Activated naive CD4-positive, alpha-beta T cell treated with anti-CD3 and anti-CD28 coated beads, Interleukin-2, amount 10 ng/mL, durations not matched to agents 7 days and 5 days (primary cell): ENCODE measurements at regions not wholly inside any gene's neighbourhood (a gene's known extent, or its start where the extent isn't known, plus 50 kb on each side); places are given as distances from the start of the nearest gene placed in this dataset.

Experiments
- CTCF ChIA-PET: fragments of 350-600 bp; sonication (Branson Sonifier 250); formaldehyde crosslinking; loops from one replicate; lab custom pipeline; 2021; ENCODE audit warnings: antibody characterized with exemption; lab: Charles Lee
- DNase-seq: peaks from one replicate; pipeline ENCODE4 v3.0.0-alpha.2; 2020
- H3K27ac Mint-ChIP-seq: one replicate; pipeline ENCODE4 v1.8.0; 2021; ENCODE audit warnings: mild to moderate bottlenecking, moderate library complexity, mixed read lengths
- H3K27me3 Mint-ChIP-seq: one replicate; pipeline ENCODE4 v1.8.0; 2021; ENCODE audit warnings: mild to moderate bottlenecking, mixed read lengths
- H3K36me3 Mint-ChIP-seq: one replicate; pipeline ENCODE4 v1.8.0; 2021; ENCODE audit warnings: mixed read lengths
- H3K4me1 Mint-ChIP-seq: one replicate; pipeline ENCODE4 v1.8.0; 2021; ENCODE audit warnings: mixed read lengths
- H3K4me3 Mint-ChIP-seq: one replicate; pipeline ENCODE4 v1.8.0; 2021; ENCODE audit warnings: mild to moderate bottlenecking, moderate library complexity, mixed read lengths
- H3K9me3 Mint-ChIP-seq: one replicate; pipeline ENCODE4 v1.8.0; 2021; ENCODE audit warnings: mixed read lengths

DNA sequence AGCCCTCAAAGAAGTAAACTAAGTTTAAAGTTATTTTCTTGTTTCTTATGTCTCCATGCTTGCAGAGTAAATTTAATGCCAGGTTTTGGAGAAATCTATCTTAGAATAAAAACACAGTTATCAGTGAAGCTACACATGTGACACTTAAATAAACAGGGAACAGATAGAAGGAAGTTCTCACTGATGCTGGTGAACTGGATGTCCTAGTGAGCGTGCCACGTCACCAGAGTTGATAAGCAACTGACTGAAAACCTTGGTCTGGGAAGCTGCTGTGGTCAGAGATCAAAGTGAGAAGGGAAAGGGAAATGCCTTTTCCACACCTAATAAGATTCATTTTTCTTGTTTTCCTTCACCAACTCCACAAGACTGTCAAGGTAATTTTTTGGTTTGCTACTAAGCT lies 74.8 kb upstream of the PCED1B start:
- no peak overlapping the region for H3K27ac Mint-ChIP-seq
- H3K36me3 Mint-ChIP-seq = no peaks in the 10 kb centered on the region
- DNase-seq = no peak
- H3K4me3 Mint-ChIP-seq = no peak overlapping the region
- CTCF ChIA-PET = no interaction called here
- no peaks in the 10 kb centered on the region for H3K4me1 Mint-ChIP-seq
- peaks cover 10% of the 10 kb centered on the region for H3K27me3 Mint-ChIP-seq
- no peaks in the 10 kb centered on the region for H3K9me3 Mint-ChIP-seq

DNA sequence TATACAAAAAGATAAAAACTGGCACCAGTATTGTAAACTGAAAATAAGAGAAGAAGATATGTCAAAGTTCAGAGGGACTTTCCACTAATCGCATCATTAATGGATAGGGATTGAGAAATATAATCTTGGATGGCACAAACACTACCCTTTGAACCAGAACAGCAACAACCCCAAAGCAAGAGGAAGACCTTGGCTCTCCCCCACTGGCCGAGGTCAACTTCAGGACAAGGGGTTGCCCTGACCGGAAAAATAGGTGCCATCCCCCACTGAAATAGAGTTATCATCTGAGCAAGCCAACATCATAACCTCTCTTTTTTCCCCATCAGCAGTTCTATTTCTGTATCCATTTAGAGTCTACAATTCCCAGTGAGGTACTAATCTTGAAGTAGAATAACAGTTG lies 72.4 kb upstream of the PCED1B start:
- no peaks in the 10 kb centered on the region for H3K4me1 Mint-ChIP-seq
- no peak overlapping the region for H3K27ac Mint-ChIP-seq
- CTCF ChIA-PET = no interaction called here
- H3K36me3 Mint-ChIP-seq = no peaks in the 10 kb centered on the region
- H3K9me3 Mint-ChIP-seq = no peaks in the 10 kb centered on the region
- H3K4me3 Mint-ChIP-seq = no peak overlapping the region
- H3K27me3 Mint-ChIP-seq = peaks cover 3% of the 10 kb centered on the region
- DNase-seq = no peak

GRCh38 chr12:47012552-47012951 lies 66.9 kb upstream of the PCED1B start:
- CTCF ChIA-PET = no interaction called here
- Mint-ChIP-seq H3K36me3 (no peaks in the 10 kb centered on the region), H3K27ac (no peak overlapping the region), H3K4me1 (no peaks in the 10 kb centered on the region), H3K4me3 (no peak overlapping the region), H3K9me3 (no peaks in the 10 kb centered on the region), H3K27me3 (peaks cover 3% of the 10 kb centered on the region)
- DNase-seq = no peak

DNA sequence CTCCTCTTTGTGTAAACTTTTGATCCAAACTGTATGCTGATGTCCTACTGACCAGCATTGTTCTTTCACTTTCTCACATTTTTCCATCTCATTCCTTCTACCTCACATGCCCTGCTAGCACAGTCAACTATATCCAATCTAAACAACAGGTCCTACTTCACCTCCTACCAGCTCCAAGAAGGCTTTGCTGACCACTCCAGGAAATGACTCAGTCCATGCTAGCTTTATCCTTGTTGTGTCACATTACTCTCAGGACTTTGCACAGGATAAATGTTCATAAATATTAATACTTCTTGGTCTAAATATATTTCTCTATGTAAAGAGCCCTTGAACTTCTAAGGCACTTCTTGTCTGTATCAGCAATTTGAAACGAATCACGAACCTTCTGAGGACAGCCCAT lies 64.9 kb upstream of the PCED1B start:
- Mint-ChIP-seq H3K9me3 (no peaks in the 10 kb centered on the region), H3K4me3 (no peak overlapping the region), H3K27ac (no peak overlapping the region), H3K36me3 (no peaks in the 10 kb centered on the region), H3K27me3 (peaks cover 12% of the 10 kb centered on the region), H3K4me1 (no peaks in the 10 kb centered on the region)
- no peak for DNase-seq
- CTCF ChIA-PET = interaction anchor here (0.8 to 1.3 kb wide), 2 partner anchors 18 to 890 kb away, joined by 3 to 4 read pairs; no protein-coding TSS in a partner anchor

DNA sequence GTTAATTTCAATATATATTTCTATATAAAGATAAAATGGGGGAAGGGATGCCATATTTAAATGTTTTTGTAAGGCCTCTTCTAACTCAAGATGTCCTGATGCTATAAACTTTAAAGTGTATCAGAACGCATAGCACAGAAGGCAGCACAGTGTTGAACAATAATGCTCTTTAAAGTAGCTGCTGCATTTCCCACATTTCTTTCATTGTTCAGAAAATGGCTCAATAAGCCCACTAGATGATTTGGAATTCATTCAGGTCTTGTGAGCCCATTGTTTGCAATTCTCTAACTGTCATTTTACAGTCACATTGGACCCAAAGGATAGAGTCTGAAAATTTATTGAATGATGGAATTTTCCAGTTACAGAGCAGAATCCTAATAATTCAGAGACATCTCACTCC lies 64.0 kb upstream of the PCED1B start:
- no peaks in the 10 kb centered on the region for H3K36me3 Mint-ChIP-seq
- no peak overlapping the region for H3K4me3 Mint-ChIP-seq
- no peaks in the 10 kb centered on the region for H3K4me1 Mint-ChIP-seq
- H3K27ac Mint-ChIP-seq = no peak overlapping the region
- H3K9me3 Mint-ChIP-seq = no peaks in the 10 kb centered on the region
- CTCF ChIA-PET = interaction anchor here (1.3 kb wide), 1 partner anchor 17 kb away, joined by 3 read pairs; no protein-coding TSS in a partner anchor
- peaks cover 18% of the 10 kb centered on the region for H3K27me3 Mint-ChIP-seq
- no peak for DNase-seq

DNA sequence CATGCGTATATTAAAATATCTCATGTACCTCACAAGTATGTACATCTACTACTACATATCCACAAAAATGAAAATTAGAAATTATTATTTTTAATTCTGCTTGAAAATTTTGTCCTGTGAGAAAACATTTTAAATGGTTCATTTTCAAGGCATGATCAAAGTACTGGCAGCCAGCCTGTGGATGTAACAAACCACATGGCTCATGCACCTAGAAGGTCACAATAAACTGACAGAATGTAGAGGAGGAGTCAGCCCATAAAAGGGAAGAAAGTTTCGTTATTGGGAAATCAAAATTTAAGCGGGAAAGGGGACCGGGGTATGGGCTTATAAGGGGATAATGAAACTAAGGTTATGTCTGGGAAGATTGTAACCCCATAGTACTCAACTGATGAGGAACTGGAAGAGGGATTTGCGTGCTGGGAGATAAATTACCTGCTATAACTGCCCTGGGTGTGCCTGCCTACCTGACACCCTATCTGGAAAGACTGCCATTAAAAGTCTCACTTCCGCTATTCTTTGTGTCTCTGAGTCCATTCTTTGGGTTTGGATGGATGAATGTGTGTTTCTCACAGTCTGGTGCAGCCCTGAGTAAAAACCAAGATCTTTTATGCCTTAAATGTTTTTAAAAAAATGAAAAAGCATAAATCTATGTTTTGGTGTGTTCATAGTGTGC lies 62.2 kb upstream of the PCED1B start:
- no peaks in the 10 kb centered on the region for H3K9me3 Mint-ChIP-seq
- CTCF ChIA-PET = no interaction called here
- no peaks in the 10 kb centered on the region for H3K4me1 Mint-ChIP-seq
- H3K4me3 Mint-ChIP-seq = no peak overlapping the region
- H3K36me3 Mint-ChIP-seq = no peaks in the 10 kb centered on the region
- no peak for DNase-seq
- peaks cover 19% of the 10 kb centered on the region for H3K27me3 Mint-ChIP-seq
- H3K27ac Mint-ChIP-seq = no peak overlapping the region

DNA sequence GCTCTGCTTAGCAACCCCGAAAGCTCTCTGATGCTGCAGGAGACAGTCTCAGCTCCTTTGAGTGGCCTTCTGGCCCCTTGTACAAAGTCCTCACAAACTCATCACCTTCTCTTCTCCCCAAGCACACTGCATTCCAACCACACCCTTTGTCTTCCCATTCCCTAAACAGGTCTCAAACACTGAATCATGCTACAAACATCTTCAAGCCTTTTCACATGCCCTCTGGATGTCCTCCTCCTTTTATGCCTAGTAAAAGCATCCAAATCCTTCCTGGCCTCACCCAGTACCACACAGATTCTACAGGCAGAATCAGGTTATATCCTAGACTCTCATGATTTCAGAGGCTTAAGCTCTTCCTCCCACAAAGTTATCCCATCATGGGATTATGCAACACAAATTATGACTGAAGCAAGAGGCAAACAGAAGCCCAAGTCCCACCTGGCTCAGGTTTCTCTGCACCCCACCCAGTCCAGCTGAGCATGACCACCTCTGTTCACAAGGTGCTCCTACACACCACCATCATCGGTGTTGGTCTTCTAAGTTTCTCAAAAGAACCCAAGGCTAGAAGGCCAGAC lies 61.4 kb upstream of the PCED1B start:
- H3K27me3 Mint-ChIP-seq = peaks cover 19% of the 10 kb centered on the region
- H3K4me3 Mint-ChIP-seq = no peak overlapping the region
- H3K4me1 Mint-ChIP-seq = no peaks in the 10 kb centered on the region
- H3K36me3 Mint-ChIP-seq = no peaks in the 10 kb centered on the region
- H3K9me3 Mint-ChIP-seq = no peaks in the 10 kb centered on the region
- no peak overlapping the region for H3K27ac Mint-ChIP-seq
- CTCF ChIA-PET = interaction anchor here (0.6 kb wide), 1 partner anchor 523 kb away, joined by 3 read pairs; no protein-coding TSS in a partner anchor
- DNase-seq = no peak

DNA sequence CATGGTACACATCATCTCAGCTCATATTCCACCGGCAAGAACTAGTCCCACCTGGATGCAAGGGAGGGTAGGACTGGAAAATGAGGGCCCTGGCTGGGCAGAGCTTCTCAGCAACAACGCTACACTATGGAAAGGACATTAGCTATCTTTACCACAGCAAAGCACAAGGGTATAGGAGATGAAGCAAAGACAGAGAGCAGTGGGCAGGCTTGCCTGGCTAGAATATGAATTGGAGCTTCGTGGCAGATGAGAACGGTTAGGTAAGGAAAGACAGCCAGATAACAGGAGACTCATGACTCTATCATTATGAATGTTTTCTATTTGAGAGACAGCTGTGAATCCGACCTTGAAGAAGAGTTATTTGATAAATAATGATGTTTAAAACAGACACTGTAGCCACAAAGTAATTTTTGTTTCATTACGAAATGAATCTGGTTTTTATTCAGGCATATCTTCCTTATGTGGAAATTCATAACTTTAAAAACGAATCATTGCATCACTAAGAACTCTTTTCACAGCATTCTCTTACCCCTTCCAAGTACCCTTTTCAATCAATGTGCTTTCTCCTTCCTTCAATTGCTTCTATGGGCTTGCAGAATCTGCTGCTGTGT lies 59.1 kb upstream of the PCED1B start:
- no peaks in the 10 kb centered on the region for H3K36me3 Mint-ChIP-seq
- DNase-seq = no peak
- no peak overlapping the region for H3K4me3 Mint-ChIP-seq
- H3K27ac Mint-ChIP-seq = no peak overlapping the region
- CTCF ChIA-PET = interaction anchor here (0.8 to 3.4 kb wide), 12 partner anchors 12 to 948 kb away, joined by 3 to 25 read pairs (median 4); no protein-coding TSS in a partner anchor
- no peaks in the 10 kb centered on the region for H3K4me1 Mint-ChIP-seq
- no peaks in the 10 kb centered on the region for H3K9me3 Mint-ChIP-seq
- peaks cover 19% of the 10 kb centered on the region for H3K27me3 Mint-ChIP-seq

DNA sequence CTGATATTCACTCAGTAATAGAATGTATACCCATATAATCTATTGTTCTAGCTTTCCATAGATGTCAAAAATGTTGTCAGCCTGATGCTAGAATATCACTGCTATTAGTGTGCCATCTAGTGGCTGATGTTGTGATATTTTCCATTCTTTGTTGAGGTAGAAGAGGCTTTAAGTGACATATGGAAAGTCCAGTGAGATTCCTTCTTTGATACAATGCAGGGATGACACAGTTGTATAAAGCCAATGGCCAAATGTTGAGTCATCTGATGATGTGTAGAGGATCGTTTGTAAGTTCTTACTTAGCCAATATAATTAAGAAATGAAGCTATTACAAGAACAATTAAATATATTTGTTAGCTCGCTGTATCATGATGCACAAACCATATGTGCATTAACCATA lies 58.1 kb upstream of the PCED1B start:
- H3K27me3 Mint-ChIP-seq = peaks cover 21% of the 10 kb centered on the region
- DNase-seq = no peak
- no peak overlapping the region for H3K4me3 Mint-ChIP-seq
- no peaks in the 10 kb centered on the region for H3K9me3 Mint-ChIP-seq
- H3K4me1 Mint-ChIP-seq = no peaks in the 10 kb centered on the region
- no peak overlapping the region for H3K27ac Mint-ChIP-seq
- no peaks in the 10 kb centered on the region for H3K36me3 Mint-ChIP-seq
- CTCF ChIA-PET = interaction anchor here (0.6 to 3.4 kb wide), 22 partner anchors 8 to 951 kb away, joined by 3 to 25 read pairs (median 4); no protein-coding TSS in a partner anchor

DNA sequence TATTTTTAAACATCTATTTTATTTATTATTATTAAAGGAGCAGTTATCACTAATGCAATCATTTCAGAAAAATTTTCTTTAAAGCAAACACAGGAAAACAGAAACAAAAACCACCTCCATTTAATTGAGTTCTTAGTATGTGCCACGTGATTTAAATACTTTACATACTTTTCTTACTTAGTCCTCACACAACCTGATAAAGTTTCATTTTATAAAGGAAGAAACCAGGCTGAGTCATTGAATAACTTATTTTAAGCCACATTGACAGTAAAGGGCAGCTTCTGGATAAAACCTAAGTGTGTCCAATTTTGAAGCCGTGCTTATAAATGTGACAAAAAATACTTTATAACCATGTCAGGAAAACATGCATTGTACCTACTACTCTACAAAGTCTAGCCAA lies 57.1 kb upstream of the PCED1B start:
- peaks cover 26% of the 10 kb centered on the region for H3K27me3 Mint-ChIP-seq
- no peak for DNase-seq
- CTCF ChIA-PET = interaction anchor here (0.6 to 3.4 kb wide), 11 partner anchors 7 to 952 kb away, joined by 3 to 25 read pairs (median 4); no protein-coding TSS in a partner anchor
- no peak overlapping the region for H3K4me3 Mint-ChIP-seq
- no peaks in the 10 kb centered on the region for H3K9me3 Mint-ChIP-seq
- H3K27ac Mint-ChIP-seq = no peak overlapping the region
- no peaks in the 10 kb centered on the region for H3K36me3 Mint-ChIP-seq
- no peaks in the 10 kb centered on the region for H3K4me1 Mint-ChIP-seq

GRCh38 chr12:47023311-47023710 lies 56.1 kb upstream of the PCED1B start:
- Mint-ChIP-seq H3K27me3 (peaks cover 19% of the 10 kb centered on the region), H3K27ac (no peak overlapping the region), H3K9me3 (no peaks in the 10 kb centered on the region), H3K4me3 (no peak overlapping the region), H3K4me1 (no peaks in the 10 kb centered on the region), H3K36me3 (no peaks in the 10 kb centered on the region)
- CTCF ChIA-PET = interaction anchor here (0.7 to 1.6 kb wide), 2 partner anchors 389 to 898 kb away, joined by 3 read pairs; no protein-coding TSS in a partner anchor
- no peak for DNase-seq

- CTCF ChIA-PET = interaction anchor here (0.8 to 1.6 kb wide), 3 partner anchors 373 to 953 kb away, joined by 3 read pairs; no protein-coding TSS in a partner anchor
- Mint-ChIP-seq H3K4me1 (no peaks in the 10 kb centered on the region), H3K9me3 (no peaks in the 10 kb centered on the region), H3K36me3 (no peaks in the 10 kb centered on the region), H3K27ac (no peak overlapping the region), H3K27me3 (peaks cover 14% of the 10 kb centered on the region), H3K4me3 (no peak overlapping the region)
- no peak for DNase-seq
These were observed 55.5 kb upstream of the PCED1B start for GRCh38 chr12:47023953-47024352.

DNA sequence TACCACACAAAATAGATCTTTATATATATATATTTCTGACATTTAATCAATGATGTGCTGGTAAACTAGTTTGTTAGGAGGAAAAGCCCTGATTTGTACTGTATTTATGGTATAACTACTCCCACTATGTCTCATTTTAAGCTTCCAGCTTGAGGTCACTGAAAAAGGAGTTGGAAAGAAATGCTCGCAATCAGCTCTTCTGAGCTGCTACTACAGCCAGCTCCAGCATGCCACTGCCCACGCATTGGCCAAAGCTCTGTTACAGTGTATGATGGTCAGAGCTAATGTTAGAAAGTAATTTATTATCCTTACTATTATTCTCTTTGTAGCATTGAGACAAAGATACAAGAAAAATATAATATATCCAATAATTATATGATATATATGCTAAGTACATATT lies 55.0 kb upstream of the PCED1B start:
- CTCF ChIA-PET = interaction anchor here (0.8 to 0.9 kb wide), 3 partner anchors 97 to 953 kb away, joined by 3 read pairs; no protein-coding TSS in a partner anchor
- Mint-ChIP-seq H3K4me3 (no peak overlapping the region), H3K27me3 (peaks cover 14% of the 10 kb centered on the region), H3K4me1 (no peaks in the 10 kb centered on the region), H3K9me3 (no peaks in the 10 kb centered on the region), H3K27ac (no peak overlapping the region), H3K36me3 (no peaks in the 10 kb centered on the region)
- no peak for DNase-seq

GRCh38 chr12:47025349-47025748 lies 54.1 kb upstream of the PCED1B start:
- CTCF ChIA-PET = interaction anchor here (0.7 kb wide), 1 partner anchor 45 kb away, joined by 3 read pairs; no protein-coding TSS in a partner anchor
- H3K36me3 Mint-ChIP-seq = no peaks in the 10 kb centered on the region

More at GRCh38 chr12:47025349-47025748, 54.1 kb upstream of the PCED1B start:
- Mint-ChIP-seq H3K27me3 (peaks cover 8% of the 10 kb centered on the region), H3K4me1 (peaks cover 3% of the 10 kb centered on the region), H3K4me3 (no peak overlapping the region), H3K27ac (no peak overlapping the region), H3K9me3 (no peaks in the 10 kb centered on the region)
- DNase-seq = no peak
